NCI-H2107 (cell line): ENCODE measurements at regions not wholly inside any gene's neighbourhood (a gene's known extent, or its start where the extent isn't known, plus 50 kb on each side); places are given as distances from the start of the nearest gene placed in this dataset.
"Not testable (repeated sequence)": the region's sequence is repeated elsewhere in the genome, so short reads cannot be mapped to it uniquely, and the experiment has no call there.

ENCODE experiments used
- DNase-seq: peaks from one replicate; lab custom pipeline; 2025; lab: John Stamatoyannopoulos, UW

GRCh38 chr1:38609166-38610025, 250.2 kb downstream of the RRAGC start:
- DNase-seq = no peak

- no peak for DNase-seq
Observed at GRCh38 chr1:38608202-38608864, 251.2 kb downstream of the RRAGC start.

- no peak for DNase-seq
Observed at GRCh38 chr1:38607526-38607925, 252.0 kb downstream of the RRAGC start.

GRCh38 chr1:38605063-38605462, 254.5 kb downstream of the RRAGC start:
- no peak for DNase-seq

GRCh38 chr1:38603907-38604306, 255.7 kb downstream of the RRAGC start:
- DNase-seq = no peak

GRCh38 chr1:38600905-38601304, 258.7 kb downstream of the RRAGC start:
- no peak for DNase-seq

- DNase-seq = no peak
Observed at GRCh38 chr1:38600286-38600685, 259.3 kb downstream of the RRAGC start.

GRCh38 chr1:38598118-38598517, 261.5 kb downstream of the RRAGC start:
- no peak for DNase-seq

- no peak for DNase-seq
Observed at GRCh38 chr1:38589036-38589435, 270.5 kb downstream of the RRAGC start.

GRCh38 chr1:38587766-38588165, 271.8 kb downstream of the RRAGC start:
- DNase-seq = no peak

GRCh38 chr1:38586993-38587646, 272.5 kb downstream of the RRAGC start:
- no peak for DNase-seq

- DNase-seq = no peak
Observed at GRCh38 chr1:38585971-38586370, 273.6 kb downstream of the RRAGC start.

GRCh38 chr1:38585460-38585859, 274.1 kb downstream of the RRAGC start:
- DNase-seq = no peak

- no peak for DNase-seq
Observed at GRCh38 chr1:38584448-38585355, 274.9 kb downstream of the RRAGC start.

- not testable (repeated sequence) for DNase-seq
Observed at GRCh38 chr1:38583287-38583686, 276.3 kb downstream of the RRAGC start.

- DNase-seq = no peak
Observed at GRCh38 chr1:38581396-38581795, 278.2 kb downstream of the RRAGC start.

- no peak for DNase-seq
Observed at GRCh38 chr1:38580594-38580993, 279.0 kb downstream of the RRAGC start.

- no peak for DNase-seq
Observed at GRCh38 chr1:38579056-38579455, 280.5 kb downstream of the RRAGC start.

GRCh38 chr1:38578271-38578951, 281.2 kb downstream of the RRAGC start:
- no peak for DNase-seq

GRCh38 chr1:38577937-38578270, 281.7 kb downstream of the RRAGC start:
- DNase-seq = no peak

- no peak for DNase-seq
Observed at GRCh38 chr1:38577385-38577784, 282.2 kb downstream of the RRAGC start.
